Prostate gland (tissue), 2 donors: ENCODE measurements at regions not wholly inside any gene's neighbourhood (a gene's known extent, or its start where the extent isn't known, plus 50 kb on each side); places are given as distances from the start of the nearest gene placed in this dataset.

ENCODE experiments used
- DNase-seq: peaks from one replicate; pipeline ENCODE4 v3.0.0-alpha.2; 2019; ENCODE audit warnings: low spot score
- H3K27ac ChIP-seq, 2 donors: fragments of 200-600 bp; sonication (generic); 2 replicates each; pipeline ENCODE4 v1.5.1; 2017 to 2019
- H3K27me3 ChIP-seq: fragments of 200-600 bp; sonication (generic); replicated peaks from 2 replicates; pipeline ENCODE4 v1.5.1; 2019; ENCODE audit not compliant: insufficient read depth
- H3K36me3 ChIP-seq, 2 donors: fragments of 200-600 bp; sonication (generic); 1 replicate in 1 of 2; 2 replicates in 1 of 2; pipeline versions ENCODE4 v1.5.1 to v1.8.1; 2017 to 2019
- H3K4me1 ChIP-seq: fragments of 200-600 bp; sonication (generic); replicated peaks from 2 replicates; pipeline ENCODE4 v1.5.1; 2019
- H3K4me3 ChIP-seq, 2 donors: fragments of 200-600 bp; sonication (generic); 2 replicates each; pipeline ENCODE4 v1.5.1; 2017 to 2019
- H3K9me3 ChIP-seq: fragments of 200-600 bp; sonication (generic); 2 replicates; pipeline ENCODE4 v1.5.1; 2017
- CTCF ChIP-seq, 4 experiments: fragments of 200-600 bp in 2 of 4; fragments of 450-650 bp in 2 of 4; sonication (generic) in 2 of 4; IDR thresholded peaks; 1 replicate in 3 of 4; 2 replicates in 1 of 4; pipeline ENCODE4 v1.5.1; 2016 to 2019; ENCODE audit warnings: antibody characterized with exemption in 4 of 4, mild to moderate bottlenecking in 2 of 4, moderate library complexity in 2 of 4
- POLR2A ChIP-seq: fragments of 450-650 bp; IDR thresholded peaks from one replicate; pipeline ENCODE4 v1.6.1; 2016; ENCODE audit warnings: antibody characterized with exemption, mild to moderate bottlenecking
- POLR2AphosphoS5 ChIP-seq: sonication (generic); formaldehyde crosslinking; IDR thresholded peaks from one replicate; pipeline ENCODE4 v1.6.1; 2017; ENCODE audit warnings: antibody characterized with exemption
- WGBS: methylation state at CpG from one replicate; pipeline ENCODE4 v1.1.5; 2018; 5-methylcytosine and 5-hydroxymethylcytosine counted together
- intact Hi-C: fragments of 100-400 bp; cut with DNase I; formaldehyde crosslinking; loops from one replicate; pipeline ENCODE4 v1.14.2; 2022

GRCh38 chr2:156017341-156017885 lies 315.1 kb downstream of the NR4A2 start:
- Histone ChIP-seq H3K36me3 (no peaks in the 10 kb centered on the region), H3K27ac (no peak overlapping the region), H3K27me3 (no peaks in the 10 kb centered on the region), H3K4me3 (no peak overlapping the region), H3K4me1 (no peaks in the 10 kb centered on the region), H3K9me3 (no peaks in the 10 kb centered on the region)
- 64% methylated on average over 1 of the region's 1 CpG for WGBS
- TF ChIP-seq POLR2AphosphoS5 = no peak
- TF ChIP-seq CTCF (IDR thresholded peaks at IDR 0.05) = no peak
- no peak for TF ChIP-seq POLR2A
- no peak for DNase-seq
- intact Hi-C loops = no loop called here

- no peak overlapping the region for H3K27ac ChIP-seq
- no peaks in the 10 kb centered on the region for H3K36me3 ChIP-seq
- H3K4me3 ChIP-seq = no peak overlapping the region
- DNase-seq = no peak
- H3K9me3 ChIP-seq = no peaks in the 10 kb centered on the region
- no peaks in the 10 kb centered on the region for H3K4me1 ChIP-seq
- no peak for TF ChIP-seq POLR2AphosphoS5
- TF ChIP-seq CTCF (IDR thresholded peaks at IDR 0.05) = no peak
- no peak for TF ChIP-seq POLR2A
- H3K27me3 ChIP-seq = no peaks in the 10 kb centered on the region
- WGBS = 74% methylated on average over 2 of the region's 2 CpGs
- intact Hi-C loops = no loop called here
Observed at GRCh38 chr2:156009293-156009692, 323.2 kb downstream of the NR4A2 start.

GRCh38 chr2:156006721-156007618 lies 325.6 kb downstream of the NR4A2 start:
- H3K27ac ChIP-seq = no peak overlapping the region
- TF ChIP-seq CTCF (IDR thresholded peaks at IDR 0.05) (no peak), POLR2AphosphoS5 (no peak), POLR2A (no peak)
- H3K9me3 ChIP-seq = no peaks in the 10 kb centered on the region
- H3K27me3 ChIP-seq = no peaks in the 10 kb centered on the region
- 93% methylated on average over 14 of the region's 17 CpGs for WGBS
- intact Hi-C loops = no loop called here
- no peak overlapping the region for H3K4me3 ChIP-seq
- H3K4me1 ChIP-seq = no peaks in the 10 kb centered on the region
- DNase-seq = no peak
- no peaks in the 10 kb centered on the region for H3K36me3 ChIP-seq

GRCh38 chr2:156005999-156006712 lies 326.4 kb downstream of the NR4A2 start:
- Histone ChIP-seq H3K9me3 (no peaks in the 10 kb centered on the region), H3K27ac (no peak overlapping the region), H3K4me1 (no peaks in the 10 kb centered on the region), H3K27me3 (no peaks in the 10 kb centered on the region), H3K36me3 (no peaks in the 10 kb centered on the region), H3K4me3 (no peak overlapping the region)
- no peak for TF ChIP-seq POLR2A
- no peak for TF ChIP-seq CTCF (IDR thresholded peaks at IDR 0.05)
- no peak for TF ChIP-seq POLR2AphosphoS5
- DNase-seq = no peak
- WGBS = 93% methylated on average over 3 of the region's 3 CpGs
- intact Hi-C loops = no loop called here
